Renal cortex interstitium (tissue), 11 donors: ENCODE measurements at regions not wholly inside any gene's neighbourhood (a gene's known extent, or its start where the extent isn't known, plus 50 kb on each side); places are given as distances from the start of the nearest gene placed in this dataset.
"Not testable (repeated sequence)": the region's sequence is repeated elsewhere in the genome, so short reads cannot be mapped to it uniquely, and the experiment has no call there.

Source experiments
- DNase-seq, 11 donors: peaks; one replicate each; pipeline ENCODE4 v3.0.0-alpha.2; 2013; ENCODE audit warnings: low read depth in 9 of 11, low spot score in 4 of 11; ENCODE audit errors: extremely low read depth in 1 of 11

GRCh38 chr14:81584495-81584894 is 50.8 kb upstream of the SEL1L start:
- DNase-seq, result no peak

DNA sequence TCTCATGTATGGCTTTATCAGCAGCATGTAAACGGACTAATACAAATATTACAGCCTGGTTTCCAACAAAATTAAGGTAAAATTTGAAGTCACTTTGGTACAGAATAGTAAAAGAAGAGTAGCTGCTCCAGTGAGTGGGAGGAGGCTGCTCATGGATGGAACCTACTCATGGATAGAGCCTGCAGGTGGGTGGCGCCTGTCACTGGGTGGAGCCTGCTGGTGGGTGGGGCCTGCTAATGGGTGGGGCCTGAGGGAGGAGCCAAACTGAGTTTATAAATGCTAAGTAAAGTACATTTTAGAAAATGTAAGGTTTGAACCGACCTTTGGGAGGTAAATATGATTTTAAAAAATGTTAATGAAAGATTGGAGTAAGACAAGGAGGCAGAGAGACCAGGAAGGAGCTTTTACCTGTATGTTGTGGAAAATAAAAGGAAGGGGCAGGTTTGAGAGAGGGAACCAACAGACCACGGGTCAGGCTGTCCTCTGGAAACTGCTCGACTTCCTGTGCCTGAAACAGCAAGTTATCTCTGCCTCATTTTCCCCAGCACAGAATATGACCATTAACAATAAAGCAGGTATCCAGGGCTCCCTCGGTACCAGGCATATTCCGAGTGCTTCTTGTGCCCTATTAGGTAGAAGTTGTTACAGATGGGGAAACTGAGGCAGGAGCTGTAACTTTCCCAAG is 55.9 kb upstream of the SEL1L start:
- no peak for DNase-seq

DNA sequence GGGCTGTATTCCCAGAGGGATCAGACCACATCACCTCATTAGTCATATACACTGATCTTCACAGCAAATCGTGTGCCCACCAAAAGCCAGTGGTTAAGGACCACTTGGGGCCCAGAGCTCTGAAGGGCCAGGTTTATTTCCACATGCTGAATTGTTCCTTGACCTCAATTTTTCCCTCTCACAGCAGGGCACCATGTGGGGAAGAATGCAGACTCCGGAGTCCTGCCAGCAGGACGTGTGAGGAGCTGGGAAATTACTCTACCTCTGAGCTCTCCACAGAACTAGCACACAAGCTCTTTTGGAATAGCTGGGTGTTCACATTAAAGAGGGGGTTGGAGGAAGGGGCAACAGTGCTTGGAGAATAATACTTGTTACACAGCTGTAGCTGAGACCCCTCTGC is 57.6 kb upstream of the SEL1L start:
- no peak for DNase-seq

- no peak for DNase-seq
These were observed 60.4 kb upstream of the SEL1L start for GRCh38 chr14:81594012-81594411.

- peak in 1 of 11 donors; percentile 2 for DNase-seq
These were observed 72.0 kb upstream of the SEL1L start for GRCh38 chr14:81605660-81606059.

DNA sequence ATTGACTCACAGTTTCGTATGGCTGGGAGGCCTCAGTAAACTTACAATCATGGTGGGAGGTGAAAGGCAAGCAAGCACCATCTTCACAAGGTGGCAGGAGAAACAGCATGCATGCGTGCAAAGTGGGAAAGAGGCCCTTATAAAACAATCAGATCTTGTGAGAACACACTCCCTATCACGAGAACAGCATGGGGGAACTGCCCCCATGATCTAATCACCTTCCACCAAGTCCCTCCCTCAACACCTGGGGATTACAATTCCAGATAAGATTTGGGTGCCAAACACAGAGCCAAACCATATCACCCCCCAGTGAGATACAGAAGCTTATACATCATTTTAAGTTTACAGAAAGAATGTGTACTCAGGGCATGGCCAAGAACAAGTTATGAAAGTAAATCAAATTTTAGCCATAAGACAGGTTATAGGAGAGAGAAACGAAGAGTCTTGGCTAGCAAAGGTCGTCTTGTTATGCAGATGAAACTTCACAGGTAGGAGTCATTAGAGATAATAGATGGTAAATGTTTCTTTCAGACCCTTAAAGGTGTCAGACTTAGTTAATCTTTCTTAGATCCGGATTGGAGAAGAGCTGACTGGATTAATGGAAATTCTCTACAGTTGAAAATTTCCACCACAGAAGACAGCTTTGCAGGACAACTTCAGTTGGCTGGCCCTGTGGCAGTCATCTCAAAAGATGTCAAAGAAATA is 79.8 kb upstream of the SEL1L start:
- DNase-seq, result no peak

DNA sequence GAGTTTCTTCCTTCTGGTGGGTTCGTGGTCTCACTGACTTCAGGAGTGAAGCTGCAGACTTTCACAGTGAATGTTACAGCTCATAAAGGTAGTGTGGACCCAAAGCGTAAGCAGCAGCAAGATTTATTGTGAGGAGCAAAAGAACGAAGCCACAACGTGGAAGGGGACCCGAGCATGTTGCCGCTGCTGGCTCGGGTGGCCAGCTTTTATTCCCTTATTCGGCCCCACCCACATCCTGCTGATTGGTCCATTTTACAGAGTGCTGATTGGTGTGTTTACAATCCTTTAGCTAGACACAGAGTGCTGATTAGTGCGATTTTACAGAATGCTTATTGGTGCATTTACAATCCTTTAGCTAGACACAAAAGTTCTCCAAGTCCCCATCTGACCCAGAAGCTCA is 80.6 kb upstream of the SEL1L start:
- DNase-seq, result not testable (repeated sequence)

- DNase-seq, result no peak
These were observed 85.0 kb upstream of the SEL1L start for GRCh38 chr14:81618695-81619094.

DNA sequence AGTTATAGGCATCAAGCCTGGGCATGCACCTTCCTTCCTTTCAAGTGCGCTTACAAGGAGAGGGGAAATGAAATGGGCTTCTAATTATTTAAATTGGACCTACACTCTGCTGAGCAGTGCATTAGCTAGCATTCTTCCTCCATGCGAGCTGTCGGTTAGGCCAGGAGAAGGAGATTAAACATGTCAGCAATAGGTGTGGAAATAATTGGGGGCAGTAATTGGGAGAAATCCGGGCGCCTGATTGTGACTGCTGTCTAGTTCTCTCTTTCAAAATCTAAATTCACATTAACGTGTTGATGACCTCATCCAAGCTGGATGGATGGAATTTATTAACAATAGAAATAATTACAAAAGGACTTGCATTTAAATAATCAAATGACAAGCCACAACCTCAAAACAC is 86.2 kb upstream of the SEL1L start:
- DNase-seq, result no peak

- DNase-seq, result not testable (repeated sequence)
These were observed 90.2 kb upstream of the SEL1L start for GRCh38 chr14:81623771-81624396.

- peak; percentile 6 to 48 (median 28) for DNase-seq
These were observed 91.7 kb upstream of the SEL1L start for GRCh38 chr14:81625343-81625742.

DNA sequence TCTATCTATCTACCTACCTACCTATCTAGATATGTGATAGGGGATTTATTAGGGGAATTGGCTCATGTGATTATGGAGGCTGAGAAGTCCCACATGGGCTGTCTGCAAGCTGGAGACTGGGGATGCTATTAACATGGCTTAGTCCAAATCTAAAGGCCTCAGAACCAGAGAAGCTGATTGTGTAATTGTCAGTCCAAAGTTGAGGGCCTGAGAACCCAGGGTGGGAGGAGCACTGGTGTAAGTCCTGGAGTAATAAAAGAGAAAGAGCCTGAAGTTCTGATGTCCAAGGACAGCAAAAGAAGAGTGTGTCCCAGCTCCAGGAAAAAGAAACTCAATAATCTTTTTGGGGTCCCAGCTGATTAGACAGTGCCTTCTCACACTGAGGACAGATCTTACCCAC is 98.5 kb upstream of the SEL1L start:
- DNase-seq, result no peak

GRCh38 chr14:81633496-81633895 is 99.8 kb upstream of the SEL1L start:
- DNase-seq, result no peak

GRCh38 chr14:81637639-81638038 is 104.0 kb upstream of the SEL1L start:
- no peak for DNase-seq

- DNase-seq, result no peak
These were observed 105.1 kb upstream of the SEL1L start for GRCh38 chr14:81638656-81639280.

- no peak for DNase-seq
These were observed 120.0 kb upstream of the SEL1L start for GRCh38 chr14:81653626-81654025.

- no peak for DNase-seq
These were observed 122.0 kb upstream of the SEL1L start for GRCh38 chr14:81655423-81656314.

GRCh38 chr14:81656811-81657210 is 123.2 kb upstream of the SEL1L start:
- no peak for DNase-seq

GRCh38 chr14:81662066-81662465 is 128.4 kb upstream of the SEL1L start:
- DNase-seq, result no peak
